KBM-7 (cell line): ENCODE measurements at regions not wholly inside any gene's neighbourhood (a gene's known extent, or its start where the extent isn't known, plus 50 kb on each side); places are given as distances from the start of the nearest gene placed in this dataset.
A peak's percentile ranks its signal among the peaks of the same experiment; 100 is the strongest.
"Not testable (repeated sequence)": the region's sequence is repeated elsewhere in the genome, so short reads cannot be mapped to it uniquely, and the experiment has no call there.

Experiments
- DNase-seq: peaks from one replicate; pipeline ENCODE4 v3.0.0-alpha.2; 2015
- in situ Hi-C: fragments of 300-500 bp; cut with MboI; formaldehyde crosslinking; loops from 2 replicates; pipeline ENCODE4 v1.14.3; 2020; ENCODE audit warnings: low sequenced_read_pairs, low pct_unique_long_range_greater_than_20kb, mixed read lengths

- DNase-seq, result no peak
- in situ Hi-C loops, result no loop called here
These were observed 370.8 kb upstream of the ZFHX3 start for GRCh38 chr16:73418691-73419090.

DNA sequence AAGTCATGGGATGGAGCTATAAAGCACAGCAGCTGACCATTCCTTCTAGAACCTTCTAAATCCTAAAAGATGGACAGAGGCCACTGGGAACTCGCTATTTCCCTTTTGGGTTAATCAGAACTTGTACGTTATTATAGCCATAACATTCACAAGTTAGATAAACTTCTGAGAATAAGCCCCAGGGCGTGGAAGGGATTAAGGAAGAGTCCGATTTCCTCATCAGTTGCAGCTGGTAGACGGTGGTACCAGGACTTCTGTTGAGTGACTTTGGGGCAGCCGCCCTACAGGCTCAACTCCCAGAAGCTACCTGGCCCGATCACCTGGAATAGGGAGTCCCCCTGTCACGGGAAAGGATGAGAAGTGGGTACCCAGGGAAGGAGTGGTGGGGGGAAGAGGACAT lies 370.1 kb upstream of the ZFHX3 start:
- DNase-seq, result no peak
- in situ Hi-C loops, result no loop called here

DNA sequence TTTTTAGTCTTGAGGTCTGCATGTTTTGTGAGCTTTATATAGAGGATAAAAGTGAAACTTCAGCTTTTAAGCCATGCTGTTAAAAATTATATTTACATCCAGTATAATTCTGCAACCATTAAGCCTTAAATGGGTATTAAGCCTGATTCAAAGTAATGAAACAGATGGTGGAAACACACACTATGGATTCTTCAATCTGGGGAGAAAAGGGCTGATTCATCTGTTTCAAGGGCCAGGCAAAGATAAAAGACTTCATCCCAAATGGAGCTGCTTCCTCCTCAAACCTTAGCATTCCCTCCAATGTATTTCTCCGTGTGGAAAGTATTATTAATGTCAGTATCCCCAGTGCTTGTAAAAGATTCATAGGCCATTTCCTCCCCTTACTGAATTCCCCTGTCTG lies 367.4 kb upstream of the ZFHX3 start:
- no peak for DNase-seq
- in situ Hi-C loops, result no loop called here

DNA sequence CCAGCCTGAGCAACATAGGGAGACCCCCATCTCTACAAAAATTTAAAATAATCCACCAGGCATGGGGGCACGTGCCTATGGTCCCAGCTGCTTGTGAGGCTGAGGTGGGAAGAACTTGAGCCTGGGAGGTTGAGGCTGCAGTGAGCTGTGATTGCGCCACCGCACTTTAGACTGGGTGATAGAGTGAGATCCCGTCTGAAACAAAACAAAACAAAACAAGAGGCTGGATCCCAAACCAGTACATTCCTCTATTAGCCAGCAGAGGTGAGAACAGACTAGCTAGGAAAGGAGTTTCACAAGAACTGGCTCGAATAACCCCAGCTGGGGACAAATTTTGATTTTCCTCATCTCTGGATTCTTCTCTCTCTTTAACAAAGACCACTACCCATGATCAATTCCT lies 366.7 kb upstream of the ZFHX3 start:
- in situ Hi-C loops, result no loop called here
- DNase-seq, result no peak

- in situ Hi-C loops, result no loop called here
- DNase-seq, result no peak
These were observed 365.9 kb upstream of the ZFHX3 start for GRCh38 chr16:73413830-73414190.

GRCh38 chr16:73413091-73413829 lies 365.3 kb upstream of the ZFHX3 start:
- no peak for DNase-seq

DNA sequence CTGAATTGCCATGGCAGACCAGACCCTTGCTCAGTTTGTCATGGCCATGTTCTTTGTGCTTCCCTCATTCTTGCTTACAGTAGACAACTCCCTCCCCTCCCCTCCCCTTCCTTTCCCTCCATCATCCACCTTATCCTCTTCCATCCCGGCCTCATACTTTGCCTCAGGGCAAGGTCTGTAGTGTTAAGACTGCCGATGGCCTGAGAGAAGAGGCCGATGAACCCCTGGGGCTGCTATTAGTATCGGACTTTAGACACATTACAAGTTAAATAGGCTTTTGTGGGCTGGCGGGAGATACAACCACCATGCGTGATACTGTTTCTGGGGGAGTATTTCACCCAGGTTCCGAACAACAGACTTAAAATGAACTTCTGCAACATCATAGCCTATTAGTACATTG lies 364.5 kb upstream of the ZFHX3 start:
- DNase-seq, result no peak
- in situ Hi-C loops, result no loop called here

More at GRCh38 chr16:73413091-73413829, 365.3 kb upstream of the ZFHX3 start:
- in situ Hi-C loops, result no loop called here

DNA sequence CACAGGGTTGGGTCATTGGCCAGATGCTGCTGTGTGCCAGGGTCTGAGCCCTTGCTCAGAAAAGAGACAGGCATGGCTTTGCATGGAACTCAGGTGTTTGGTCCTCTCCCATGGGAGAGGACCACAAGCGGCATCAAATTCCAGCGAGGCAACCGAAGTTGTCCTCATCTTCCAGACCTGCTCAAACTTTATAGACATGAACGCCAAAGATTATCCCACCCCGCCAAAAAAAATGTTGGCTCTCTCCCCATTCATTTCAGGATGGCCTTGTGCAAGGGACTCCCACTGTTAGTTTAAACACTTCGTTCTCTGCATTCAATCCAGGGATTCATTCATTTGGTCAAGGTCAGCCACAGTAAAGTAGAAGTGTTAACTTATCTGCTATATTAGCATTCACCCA lies 360.8 kb upstream of the ZFHX3 start:
- no peak for DNase-seq
- in situ Hi-C loops, result no loop called here

DNA sequence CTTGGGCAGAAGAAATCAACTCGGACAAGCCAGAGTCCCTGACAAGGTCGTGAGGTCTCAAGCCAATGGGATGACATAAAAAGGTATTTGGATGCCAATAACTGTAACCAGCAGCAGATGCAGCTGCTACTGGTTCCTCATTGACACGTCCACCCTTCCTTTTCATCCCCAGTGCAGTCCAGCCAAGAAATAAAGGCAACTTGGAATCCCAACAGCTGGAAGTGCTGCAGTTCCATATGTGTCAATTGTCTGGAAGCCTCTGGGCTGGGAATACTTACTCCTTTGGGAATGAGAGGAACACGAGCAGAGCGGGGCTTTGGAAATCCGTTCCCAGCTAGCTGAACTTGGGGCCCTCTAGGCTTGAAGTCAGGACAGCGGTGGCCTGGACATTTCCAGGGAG lies 360.4 kb upstream of the ZFHX3 start:
- in situ Hi-C loops, result no loop called here
- no peak for DNase-seq

GRCh38 chr16:73405851-73406250 lies 357.9 kb upstream of the ZFHX3 start:
- in situ Hi-C loops, result no loop called here
- DNase-seq, result no peak

GRCh38 chr16:73404001-73404400 lies 356.1 kb upstream of the ZFHX3 start:
- DNase-seq, result no peak
- in situ Hi-C loops, result no loop called here

- in situ Hi-C loops, result no loop called here
- DNase-seq, result no peak
These were observed 355.4 kb upstream of the ZFHX3 start for GRCh38 chr16:73403291-73403690.

DNA sequence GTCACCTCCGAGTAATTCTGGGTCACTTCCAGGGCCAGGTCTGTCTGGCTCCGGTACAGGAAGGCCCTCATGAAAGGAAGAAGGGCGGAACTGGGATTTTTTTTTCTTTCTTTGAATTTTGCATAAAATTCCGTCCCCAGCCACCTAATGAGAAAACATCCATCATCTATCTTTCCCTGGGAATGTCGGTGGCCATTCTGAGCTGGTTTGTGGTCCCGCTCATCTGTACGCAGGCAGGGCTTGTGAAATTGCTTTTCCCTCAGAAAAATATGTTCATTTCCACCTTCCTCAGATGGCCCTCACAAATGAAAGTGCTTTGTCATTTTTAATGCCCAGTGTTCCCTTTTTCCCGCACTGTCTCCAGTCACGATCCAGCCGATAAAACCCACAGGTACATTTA lies 353.0 kb upstream of the ZFHX3 start:
- no peak for DNase-seq
- in situ Hi-C loops, result no loop called here

GRCh38 chr16:73399997-73400396 lies 352.1 kb upstream of the ZFHX3 start:
- no peak for DNase-seq

DNA sequence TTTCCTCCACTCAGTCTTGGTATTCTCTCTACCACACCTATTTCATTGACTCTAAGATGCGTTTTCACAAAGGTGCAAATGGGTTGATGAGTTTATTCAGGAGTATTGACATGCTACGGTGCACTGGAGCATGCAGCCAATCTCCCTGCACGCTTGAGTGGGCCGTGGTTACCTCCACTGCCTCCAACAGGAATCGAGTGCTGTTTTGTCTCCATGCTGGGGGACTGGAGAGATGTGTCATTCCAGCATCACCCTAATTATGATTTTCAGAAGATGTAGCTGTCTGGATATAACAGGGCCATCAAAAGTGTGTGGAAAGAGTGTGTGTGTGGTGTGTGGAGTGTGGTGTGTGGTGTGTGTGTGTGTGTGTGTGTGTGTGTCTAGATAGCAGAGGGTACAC lies 351.6 kb upstream of the ZFHX3 start:
- no peak for DNase-seq
- in situ Hi-C loops, result no loop called here

More at GRCh38 chr16:73399997-73400396, 352.1 kb upstream of the ZFHX3 start:
- in situ Hi-C loops, result no loop called here

DNA sequence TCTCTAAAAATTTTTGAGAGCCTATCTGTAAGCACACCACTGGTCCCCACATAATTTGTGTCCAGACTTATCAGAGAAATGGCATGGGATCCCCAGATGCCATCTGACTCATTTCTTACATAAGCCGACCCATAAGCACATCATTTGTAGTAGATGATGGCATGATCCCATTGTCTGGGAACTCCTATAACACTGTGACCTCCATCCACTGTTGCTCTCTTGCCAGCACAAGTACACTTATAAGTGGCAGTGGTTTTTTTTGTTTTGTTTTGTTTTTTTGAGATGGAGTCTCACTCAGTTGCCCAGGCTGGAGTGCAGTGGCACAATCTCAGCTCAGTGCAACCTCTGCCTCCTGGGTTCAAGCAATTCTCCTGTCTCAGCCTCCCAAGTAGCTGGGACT lies 350.7 kb upstream of the ZFHX3 start:
- DNase-seq, in situ Hi-C loops: not testable (repeated sequence)

- in situ Hi-C loops, result no loop called here
- DNase-seq, result peak; percentile 97
These were observed 348.6 kb upstream of the ZFHX3 start for GRCh38 chr16:73396556-73396955.

GRCh38 chr16:73390936-73391335 lies 343.0 kb upstream of the ZFHX3 start:
- in situ Hi-C loops, result no loop called here
- no peak for DNase-seq

- DNase-seq, result no peak
These were observed 342.6 kb upstream of the ZFHX3 start for GRCh38 chr16:73390491-73390890.

DNA sequence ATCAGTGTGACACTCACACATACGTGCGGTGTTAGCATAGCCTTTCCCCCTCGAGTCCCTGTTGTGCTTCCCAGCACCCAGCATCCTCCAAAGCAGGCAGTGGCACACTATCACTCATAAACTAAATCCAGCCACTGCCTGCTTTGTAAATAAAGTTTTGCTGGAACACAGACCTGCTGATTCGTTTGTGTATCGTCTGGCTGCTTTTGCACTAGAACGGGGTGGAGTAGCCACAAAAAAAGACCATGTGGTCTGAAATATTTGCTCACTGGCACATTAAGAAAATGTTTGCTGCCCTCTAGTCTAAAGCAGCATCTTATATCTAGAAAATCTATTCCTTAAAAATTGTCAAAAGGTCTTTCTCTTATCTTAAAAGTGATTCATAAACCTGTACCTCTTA lies 341.2 kb upstream of the ZFHX3 start:
- in situ Hi-C loops, result no loop called here
- DNase-seq, result no peak

More at GRCh38 chr16:73390491-73390890, 342.6 kb upstream of the ZFHX3 start:
- in situ Hi-C loops, result no loop called here

DNA sequence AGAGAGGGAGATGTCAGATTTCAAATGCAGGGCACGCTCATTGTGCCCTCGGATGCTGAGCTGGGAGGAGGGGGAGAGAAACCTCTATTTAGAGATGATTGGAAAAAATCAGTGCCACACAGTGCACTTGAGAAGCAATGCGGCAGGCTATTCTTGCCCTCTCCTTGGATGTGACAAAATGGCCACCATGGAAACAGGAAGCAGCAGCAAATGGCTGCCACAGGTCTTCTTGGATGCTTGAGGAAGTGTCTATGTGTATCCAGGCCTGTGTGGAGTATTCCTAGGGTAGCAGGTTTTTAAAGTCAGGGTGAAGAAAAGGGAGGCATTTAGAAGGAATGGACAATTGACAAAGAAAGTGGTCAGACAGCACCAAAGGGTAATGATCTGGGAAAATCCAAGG lies 340.1 kb upstream of the ZFHX3 start:
- no peak for DNase-seq
- in situ Hi-C loops, result no loop called here
